HL-60 (cell line): ENCODE measurements at regions not wholly inside any gene's neighbourhood (a gene's known extent, or its start where the extent isn't known, plus 50 kb on each side); places are given as distances from the start of the nearest gene placed in this dataset.

ENCODE experiments used
- POLR2AphosphoS5 ChIP-seq: IDR thresholded peaks from 2 replicates; pipeline ENCODE4 v1.6.1; 2012; ENCODE audit warnings: low read depth
- TF ChIP-seq, protein P1 (sequence below): IDR thresholded peaks from one replicate; pipeline ENCODE4 v1.5.1; 2011; ENCODE audit warnings: low read length, control low read depth, inconsistent platforms; ENCODE audit not compliant: insufficient read depth

DNA sequence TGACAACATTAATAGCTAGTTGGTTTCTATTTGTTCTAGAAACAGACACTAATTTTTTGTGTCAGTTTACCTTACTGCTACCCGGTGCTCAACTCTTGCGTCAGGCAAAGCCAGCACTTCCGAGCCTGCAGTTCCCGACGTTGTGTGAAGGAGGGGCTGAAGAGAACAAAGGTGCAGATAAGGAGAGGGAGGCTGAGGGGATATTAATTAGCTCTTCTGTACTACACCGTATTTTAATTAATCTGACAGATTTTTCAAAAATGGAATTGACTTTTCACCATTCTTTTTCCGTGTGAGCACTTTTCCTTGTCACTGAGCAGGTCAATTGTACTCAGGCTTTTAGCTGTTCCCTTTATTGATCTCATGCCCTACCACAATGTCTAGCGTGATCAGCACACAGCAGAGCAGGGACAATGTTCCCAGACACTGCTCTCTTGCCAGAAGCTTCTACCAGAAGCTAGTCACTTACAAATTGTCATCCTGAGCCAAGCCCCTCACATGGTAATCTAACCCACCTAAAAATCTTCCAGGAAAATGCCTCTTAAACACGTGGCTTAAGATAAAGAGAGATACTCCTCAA is 650.5 kb upstream of the MKI67 start:
- TF ChIP-seq, protein P1, sequence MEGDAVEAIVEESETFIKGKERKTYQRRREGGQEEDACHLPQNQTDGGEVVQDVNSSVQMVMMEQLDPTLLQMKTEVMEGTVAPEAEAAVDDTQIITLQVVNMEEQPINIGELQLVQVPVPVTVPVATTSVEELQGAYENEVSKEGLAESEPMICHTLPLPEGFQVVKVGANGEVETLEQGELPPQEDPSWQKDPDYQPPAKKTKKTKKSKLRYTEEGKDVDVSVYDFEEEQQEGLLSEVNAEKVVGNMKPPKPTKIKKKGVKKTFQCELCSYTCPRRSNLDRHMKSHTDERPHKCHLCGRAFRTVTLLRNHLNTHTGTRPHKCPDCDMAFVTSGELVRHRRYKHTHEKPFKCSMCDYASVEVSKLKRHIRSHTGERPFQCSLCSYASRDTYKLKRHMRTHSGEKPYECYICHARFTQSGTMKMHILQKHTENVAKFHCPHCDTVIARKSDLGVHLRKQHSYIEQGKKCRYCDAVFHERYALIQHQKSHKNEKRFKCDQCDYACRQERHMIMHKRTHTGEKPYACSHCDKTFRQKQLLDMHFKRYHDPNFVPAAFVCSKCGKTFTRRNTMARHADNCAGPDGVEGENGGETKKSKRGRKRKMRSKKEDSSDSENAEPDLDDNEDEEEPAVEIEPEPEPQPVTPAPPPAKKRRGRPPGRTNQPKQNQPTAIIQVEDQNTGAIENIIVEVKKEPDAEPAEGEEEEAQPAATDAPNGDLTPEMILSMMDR: no peak
- TF ChIP-seq POLR2AphosphoS5: no peak
